ENCODE measurements at regions not wholly inside any gene's neighbourhood (a gene's known extent, or its start where the extent isn't known, plus 50 kb on each side); places are given as distances from the start of the nearest gene placed in this dataset.

DNA sequence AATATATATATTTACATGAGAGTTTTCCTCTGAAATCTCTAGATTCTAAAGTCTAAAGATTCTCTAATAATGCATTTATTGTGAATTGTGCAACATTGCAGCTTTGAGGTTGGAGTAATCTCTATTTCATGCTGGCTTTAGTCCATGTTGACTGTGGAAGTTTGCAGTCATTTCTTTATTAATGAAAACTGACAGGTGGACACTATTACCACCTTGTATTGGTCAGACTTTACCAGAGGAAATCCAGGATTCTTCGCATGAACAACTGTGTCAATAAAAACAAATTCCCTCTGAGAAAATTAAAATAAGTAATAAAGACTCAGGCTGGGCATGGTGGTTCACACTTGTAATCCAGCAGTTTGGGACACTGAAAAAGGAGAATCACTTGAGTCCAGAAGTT is 274.1 kb downstream of the SHQ1 start:
- no peak for DNase-seq (ENCODE audit: low read depth)
- TF ChIP-seq POLR2A (IDR thresholded peaks at IDR 0.05; ENCODE audit: extremely low read depth, insufficient read length), result no peak
- no peak for TF ChIP-seq MYC (IDR thresholded peaks at IDR 0.05; ENCODE audit: low read depth, low read length)
- TF ChIP-seq CTCF (IDR thresholded peaks at IDR 0.05; ENCODE audit: low read depth, low read length), result no peak
- TF ChIP-seq, protein P1, sequence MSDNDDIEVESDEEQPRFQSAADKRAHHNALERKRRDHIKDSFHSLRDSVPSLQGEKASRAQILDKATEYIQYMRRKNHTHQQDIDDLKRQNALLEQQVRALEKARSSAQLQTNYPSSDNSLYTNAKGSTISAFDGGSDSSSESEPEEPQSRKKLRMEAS (IDR thresholded peaks at IDR 0.05; ENCODE audit: low read depth, low read length), result no peak

DNA sequence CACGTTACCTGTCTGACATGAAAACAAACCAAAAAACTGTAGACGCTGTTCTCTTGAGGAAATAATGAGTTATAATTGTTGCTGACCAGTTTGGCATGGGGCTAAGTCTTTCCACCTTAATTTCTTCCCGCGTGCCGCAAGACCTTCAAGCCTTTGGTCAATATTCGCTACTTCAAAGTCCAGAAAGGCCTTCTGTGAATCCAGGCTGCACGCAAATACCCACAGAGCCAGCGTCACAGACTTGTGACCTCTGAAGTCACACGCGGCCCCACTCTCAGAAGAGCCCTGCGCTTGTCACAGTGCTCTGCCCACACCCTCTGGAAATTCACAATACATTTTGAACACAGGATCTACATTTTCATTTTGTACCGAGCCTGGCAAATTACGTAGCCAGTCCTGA is 275.2 kb downstream of the SHQ1 start:
- no peak overlapping the region for H3K4me3 ChIP-seq (ENCODE audit: low read depth, low read length)
- TF ChIP-seq, protein P1 (IDR thresholded peaks at IDR 0.05; ENCODE audit: low read depth, low read length), result no peak
- TF ChIP-seq CTCF (IDR thresholded peaks at IDR 0.05; ENCODE audit: low read depth, low read length) (no peak), POLR2A (IDR thresholded peaks at IDR 0.05; ENCODE audit: extremely low read depth, insufficient read length) (no peak), MYC (IDR thresholded peaks at IDR 0.05; ENCODE audit: low read depth, low read length) (no peak)
- no peak for DNase-seq (ENCODE audit: low read depth)

More for the DNA sequence above, 274.1 kb downstream of the SHQ1 start:
- no peak overlapping the region for H3K4me3 ChIP-seq (ENCODE audit: low read depth, low read length)

DNA sequence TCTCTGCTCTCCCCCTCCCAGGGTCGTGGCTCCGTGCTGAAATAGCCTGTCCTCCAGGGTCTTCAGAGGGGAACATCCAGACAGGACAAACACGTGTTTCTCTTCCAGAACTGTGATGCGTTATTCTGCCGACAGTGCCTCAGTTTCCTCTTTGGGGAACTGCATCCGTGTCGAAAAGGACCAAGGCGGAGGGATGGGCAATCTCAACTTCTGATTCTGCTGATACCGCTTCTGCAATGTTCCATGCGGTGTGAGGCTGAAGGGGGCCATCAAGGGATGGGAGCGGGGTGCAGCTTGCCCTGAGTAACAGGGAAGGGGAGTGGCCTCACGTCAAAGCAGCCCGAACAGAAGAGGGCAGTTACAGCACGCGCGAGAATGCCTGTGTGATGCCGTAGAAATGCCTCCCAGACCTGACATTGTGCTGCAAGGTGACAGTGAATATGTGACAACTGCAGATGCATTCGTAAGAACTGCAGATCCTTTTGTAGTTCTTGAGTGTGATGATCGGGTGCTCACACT is 275.7 kb downstream of the SHQ1 start:
- H3K4me3 ChIP-seq (ENCODE audit: low read depth, low read length), result no peak overlapping the region
- no peak for DNase-seq (ENCODE audit: low read depth)
- TF ChIP-seq MYC (IDR thresholded peaks at IDR 0.05; ENCODE audit: low read depth, low read length) (no peak), CTCF (IDR thresholded peaks at IDR 0.05; ENCODE audit: low read depth, low read length) (no peak), POLR2A (IDR thresholded peaks at IDR 0.05; ENCODE audit: extremely low read depth, insufficient read length) (no peak)
- TF ChIP-seq, protein P1 (IDR thresholded peaks at IDR 0.05; ENCODE audit: low read depth, low read length), result no peak

DNA sequence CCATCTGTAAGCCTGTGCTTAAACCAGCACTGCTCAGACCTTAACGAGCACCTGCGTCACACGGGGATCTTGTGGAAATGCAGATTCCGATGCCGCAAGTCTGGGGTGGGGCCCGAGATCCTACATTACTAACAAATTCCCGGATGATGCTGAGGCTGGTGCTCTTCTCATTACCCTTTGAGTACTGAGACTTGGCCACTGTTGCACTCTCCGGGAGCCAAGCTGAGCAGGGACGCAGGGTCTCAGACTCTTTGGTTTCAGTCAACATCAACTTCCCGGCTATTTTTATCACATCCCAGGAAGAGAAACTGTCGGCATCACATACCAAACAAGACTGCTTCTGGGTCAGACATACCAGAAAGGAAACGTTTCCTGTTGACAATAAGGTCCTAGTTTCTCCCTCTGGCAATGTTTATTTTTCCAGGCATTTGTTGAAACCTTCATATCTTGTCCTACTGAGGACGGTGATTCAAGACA is 276.6 kb downstream of the SHQ1 start:
- TF ChIP-seq CTCF (IDR thresholded peaks at IDR 0.05; ENCODE audit: low read depth, low read length) (no peak), MYC (IDR thresholded peaks at IDR 0.05; ENCODE audit: low read depth, low read length) (no peak), POLR2A (IDR thresholded peaks at IDR 0.05; ENCODE audit: extremely low read depth, insufficient read length) (no peak)
- TF ChIP-seq, protein P1 (IDR thresholded peaks at IDR 0.05; ENCODE audit: low read depth, low read length), result no peak
- H3K4me3 ChIP-seq (ENCODE audit: low read depth, low read length), result no peak overlapping the region
- DNase-seq (ENCODE audit: low read depth), result no peak

GRCh38 chr3:72571052-72571451 is 277.2 kb downstream of the SHQ1 start:
- TF ChIP-seq CTCF (IDR thresholded peaks at IDR 0.05; ENCODE audit: low read depth, low read length), result no peak
- no peak for TF ChIP-seq MYC (IDR thresholded peaks at IDR 0.05; ENCODE audit: low read depth, low read length)
- TF ChIP-seq, protein P1 (IDR thresholded peaks at IDR 0.05; ENCODE audit: low read depth, low read length), result no peak
- TF ChIP-seq POLR2A (IDR thresholded peaks at IDR 0.05; ENCODE audit: extremely low read depth, insufficient read length), result no peak
- no peak for DNase-seq (ENCODE audit: low read depth)
- H3K4me3 ChIP-seq (ENCODE audit: low read depth, low read length), result no peak overlapping the region
